NCI-H1694 (cell line): ENCODE measurements at regions not wholly inside any gene's neighbourhood (a gene's known extent, or its start where the extent isn't known, plus 50 kb on each side); places are given as distances from the start of the nearest gene placed in this dataset.
"Not testable (repeated sequence)": the region's sequence is repeated elsewhere in the genome, so short reads cannot be mapped to it uniquely, and the experiment has no call there.

Source experiments
- DNase-seq: peaks from one replicate; lab custom pipeline; 2025; lab: John Stamatoyannopoulos, UW

- DNase-seq: no peak
These were observed 438.9 kb downstream of the NAV3 start for GRCh38 chr12:78269620-78270019.

- no peak for DNase-seq
These were observed 440.9 kb downstream of the NAV3 start for GRCh38 chr12:78271546-78271945.

GRCh38 chr12:78275886-78276285 lies 445.2 kb downstream of the NAV3 start:
- no peak for DNase-seq

DNA sequence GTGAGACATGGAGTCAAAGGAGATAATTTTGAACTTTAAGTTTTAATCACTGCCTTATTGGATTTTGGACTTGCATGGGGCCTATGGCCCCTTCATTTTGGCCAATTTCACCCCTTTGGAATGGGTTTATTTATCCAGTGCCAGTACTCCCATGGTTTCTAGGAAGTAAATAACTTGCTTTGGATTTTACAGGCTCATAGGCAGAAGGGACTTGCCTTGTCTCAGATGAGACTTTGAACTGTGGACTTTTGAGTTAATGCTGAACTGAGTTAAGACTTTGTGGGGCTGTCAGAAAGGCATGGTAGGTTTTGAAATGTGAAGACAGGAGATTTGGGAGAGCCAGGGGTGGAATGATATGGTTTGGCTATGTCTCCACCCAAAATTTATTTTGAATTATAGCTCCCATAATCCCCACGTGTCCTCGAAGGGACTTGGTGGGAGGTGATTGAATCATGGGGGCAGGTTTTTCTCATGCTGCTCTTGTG lies 448.1 kb downstream of the NAV3 start:
- DNase-seq: no peak

GRCh38 chr12:78279567-78279966 lies 448.9 kb downstream of the NAV3 start:
- no peak for DNase-seq

DNA sequence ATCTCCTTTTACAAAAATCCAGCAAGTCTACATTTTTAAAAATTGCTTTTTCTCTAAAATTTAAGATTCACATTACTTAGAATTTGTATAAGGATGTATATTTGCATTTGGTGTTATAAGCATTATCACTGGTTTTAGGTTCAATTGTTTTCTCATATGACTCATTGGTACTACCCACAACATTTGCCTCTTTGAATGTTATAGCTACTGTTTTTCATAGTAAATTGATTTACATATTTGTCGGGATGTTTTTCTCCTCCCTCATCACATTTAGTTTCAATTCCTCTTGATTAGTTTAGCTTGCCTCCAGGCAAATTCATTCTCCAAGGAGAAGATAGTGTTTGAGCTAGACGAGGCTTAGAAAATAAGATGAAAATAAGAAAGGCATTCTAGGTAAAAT lies 450.4 kb downstream of the NAV3 start:
- not testable (repeated sequence) for DNase-seq

GRCh38 chr12:78284417-78284816 lies 453.7 kb downstream of the NAV3 start:
- no peak for DNase-seq

GRCh38 chr12:78290606-78291345 lies 460.1 kb downstream of the NAV3 start:
- no peak for DNase-seq

DNA sequence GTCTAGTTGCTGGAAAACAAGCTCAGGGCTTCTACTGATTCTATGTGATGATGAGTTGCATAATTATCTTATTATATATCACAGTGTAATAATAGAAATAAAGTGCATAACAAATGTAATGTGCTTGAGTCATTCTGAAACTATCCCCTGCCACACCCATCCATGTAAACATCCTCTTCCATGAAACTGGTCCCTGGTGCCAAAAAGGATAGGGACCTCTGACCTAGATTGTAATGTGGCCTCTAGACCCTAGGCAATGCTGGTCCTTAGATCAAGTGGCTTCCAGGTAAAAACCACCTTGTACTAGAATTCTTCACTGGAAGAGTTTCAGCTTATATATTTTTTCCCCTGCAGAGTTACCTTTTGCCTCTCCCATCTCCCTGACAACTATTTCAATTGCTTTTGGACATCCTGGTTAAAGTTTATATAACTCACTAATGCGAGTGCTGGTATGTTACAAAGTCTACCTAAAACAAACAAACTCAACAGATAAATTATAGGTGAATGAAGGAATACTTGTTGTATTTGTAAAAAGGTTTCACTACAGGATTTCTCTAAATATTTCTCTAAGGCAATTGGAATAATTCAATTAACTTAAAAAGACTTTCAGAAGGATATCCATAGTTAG lies 462.5 kb downstream of the NAV3 start:
- no peak for DNase-seq

GRCh38 chr12:78301282-78301681 lies 470.6 kb downstream of the NAV3 start:
- DNase-seq: not testable (repeated sequence)

GRCh38 chr12:78305808-78306207 lies 475.1 kb downstream of the NAV3 start:
- DNase-seq: no peak

DNA sequence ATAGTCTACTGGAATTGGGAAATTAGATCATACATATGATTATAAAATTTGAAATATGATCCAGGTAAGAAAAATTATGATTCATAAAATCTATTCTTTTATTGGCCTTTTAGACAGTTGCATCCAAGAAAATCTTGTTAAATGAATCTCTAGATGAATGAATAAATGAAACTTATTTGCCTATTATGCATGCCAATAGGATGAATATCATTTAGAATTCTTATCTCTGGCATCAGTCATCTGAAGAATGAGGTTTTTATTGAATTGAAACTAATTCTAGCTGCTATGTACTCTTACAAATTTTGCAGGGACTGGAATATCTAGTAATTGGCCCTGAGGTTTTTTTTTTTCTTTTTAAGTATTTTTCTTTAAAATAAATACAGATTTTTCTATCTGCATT lies 475.5 kb downstream of the NAV3 start:
- DNase-seq: no peak

GRCh38 chr12:78308701-78309100 lies 478.0 kb downstream of the NAV3 start:
- DNase-seq: no peak

GRCh38 chr12:78315028-78315427 lies 484.3 kb downstream of the NAV3 start:
- no peak for DNase-seq

DNA sequence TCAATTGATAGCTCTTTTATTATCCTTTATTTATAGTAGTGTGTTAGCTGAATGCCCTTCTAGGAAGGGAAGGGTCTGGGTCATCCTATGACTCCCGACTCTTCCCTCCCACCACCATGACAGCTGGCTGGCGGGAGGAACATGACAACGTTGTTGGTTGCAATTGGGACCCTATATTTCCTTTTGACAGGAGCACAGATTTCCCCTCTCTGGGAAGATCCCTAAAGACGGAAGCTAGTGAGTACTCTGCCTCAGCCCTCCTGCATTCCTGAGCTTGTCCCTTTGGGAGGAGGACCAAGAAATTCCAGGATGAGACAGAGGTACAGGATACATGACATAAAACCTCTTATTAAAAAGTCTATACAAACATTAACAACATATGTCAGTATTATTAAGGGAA lies 485.4 kb downstream of the NAV3 start:
- DNase-seq: no peak

DNA sequence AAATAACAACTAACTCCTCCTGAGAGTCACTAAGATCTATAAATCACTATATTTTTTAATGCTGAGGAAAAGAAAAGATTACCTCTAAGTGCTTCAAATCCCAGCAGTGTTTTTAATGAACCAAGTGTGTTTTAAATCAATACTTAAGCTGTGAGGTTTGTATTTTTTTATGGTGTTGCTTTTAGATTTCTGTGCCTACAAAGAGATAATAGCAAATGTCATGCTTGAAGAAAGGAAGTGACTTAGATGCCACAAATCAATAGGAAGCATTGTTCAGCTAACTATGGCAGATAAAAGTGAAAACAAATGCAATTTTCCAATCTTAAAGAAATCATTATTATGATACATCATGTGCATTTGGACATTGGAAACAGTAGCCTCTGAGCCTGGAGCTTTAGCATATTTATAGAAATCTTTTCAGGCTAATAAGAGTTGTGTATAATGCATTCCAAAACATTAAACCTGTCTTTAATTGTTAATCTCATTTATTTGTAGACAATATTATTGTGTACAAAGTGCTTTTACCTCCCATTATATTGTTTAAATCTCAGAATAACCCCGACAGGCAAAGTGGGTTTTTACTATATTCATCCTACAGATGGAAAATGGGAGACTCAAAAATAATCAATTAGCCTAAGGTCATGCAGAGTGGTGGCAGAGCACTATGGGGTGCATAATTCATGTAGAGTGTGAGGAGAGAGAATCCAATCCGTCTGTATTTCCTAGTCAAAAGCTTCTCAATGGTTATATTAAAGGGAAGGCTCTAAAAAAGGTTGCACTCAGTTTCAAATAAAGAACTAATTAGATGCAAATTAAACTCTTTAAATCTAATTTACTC lies 486.2 kb downstream of the NAV3 start:
- DNase-seq: no peak

DNA sequence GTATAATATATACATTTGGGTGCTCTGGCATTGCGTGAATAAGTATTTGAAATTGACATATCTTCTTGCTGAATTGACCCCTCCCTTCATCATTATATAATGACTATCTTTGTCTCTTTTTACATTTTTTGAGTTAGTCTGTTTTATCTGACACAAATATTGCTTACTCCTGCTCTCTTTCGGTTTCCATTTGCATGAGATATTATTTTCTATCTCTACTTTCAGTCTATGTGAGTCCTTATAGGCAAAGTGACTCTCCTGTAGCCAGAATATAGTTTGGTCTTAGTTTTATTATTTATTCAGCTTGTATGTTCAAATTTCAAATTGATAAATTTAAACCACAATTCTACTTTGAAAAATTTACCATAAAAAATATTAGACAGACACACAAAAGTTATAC lies 491.0 kb downstream of the NAV3 start:
- no peak for DNase-seq

- DNase-seq: no peak
These were observed 492.5 kb downstream of the NAV3 start for GRCh38 chr12:78323226-78323625.

DNA sequence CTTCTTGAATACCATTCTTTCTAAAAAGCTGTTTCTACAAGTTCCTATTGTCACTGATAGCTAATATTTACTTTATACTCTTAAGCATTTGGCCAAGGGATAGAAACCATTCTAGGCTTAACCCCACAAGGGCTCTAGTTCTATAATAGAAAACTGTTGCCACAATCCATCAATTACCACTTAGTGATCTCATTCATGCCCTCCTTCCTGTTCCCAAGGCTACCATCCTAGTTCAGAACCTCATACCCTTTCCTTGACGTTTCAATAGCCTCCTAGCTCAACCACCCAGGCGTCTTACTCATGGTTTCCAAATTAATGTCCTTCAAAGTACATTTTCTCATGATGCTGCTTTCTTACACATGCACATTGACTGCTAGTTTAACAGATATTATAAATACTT lies 493.5 kb downstream of the NAV3 start:
- DNase-seq: no peak

DNA sequence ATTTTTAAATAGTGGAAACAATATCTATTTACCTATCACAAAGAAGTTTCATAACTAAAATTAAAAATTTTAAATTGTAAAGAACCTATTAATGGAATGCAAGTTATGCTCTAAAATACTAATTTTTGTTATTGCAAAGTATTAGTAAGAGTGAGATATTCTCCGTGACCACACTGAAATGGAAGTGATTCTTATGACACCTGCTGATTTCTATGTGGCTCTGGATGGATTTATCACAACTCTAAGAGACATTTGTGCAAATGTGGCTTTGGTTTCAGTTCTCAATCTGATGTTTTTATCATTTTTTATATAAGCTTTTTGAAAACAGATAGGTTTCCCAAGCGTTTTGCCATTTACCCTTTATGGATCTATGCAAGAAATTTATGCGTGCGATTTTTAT lies 497.8 kb downstream of the NAV3 start:
- DNase-seq: no peak

GRCh38 chr12:78330131-78330530 lies 499.4 kb downstream of the NAV3 start:
- no peak for DNase-seq

GRCh38 chr12:78331181-78331580 lies 500.5 kb downstream of the NAV3 start:
- peak; percentile 8 for DNase-seq

- DNase-seq: peak; percentile 24
These were observed 501.1 kb downstream of the NAV3 start for GRCh38 chr12:78331753-78332152.
